BLaER1 (cell line): ENCODE measurements at regions not wholly inside any gene's neighbourhood (a gene's known extent, or its start where the extent isn't known, plus 50 kb on each side); places are given as distances from the start of the nearest gene placed in this dataset.

Source experiments
- H3K27ac ChIP-seq: shearing (Covaris generic); formaldehyde crosslinking; 2 replicates; pipeline ENCODE4 v1.8.1; 2022
- H3K27me3 ChIP-seq: shearing (Covaris generic); formaldehyde crosslinking; 2 replicates; pipeline ENCODE4 v1.8.1; 2022
- H3K36me3 ChIP-seq: shearing (Covaris generic); formaldehyde crosslinking; 2 replicates; pipeline ENCODE4 v1.8.1; 2022
- H3K4me1 ChIP-seq: shearing (Covaris generic); formaldehyde crosslinking; 2 replicates; pipeline ENCODE4 v1.8.1; 2022
- H3K4me2 ChIP-seq: shearing (Covaris generic); formaldehyde crosslinking; 2 replicates; pipeline ENCODE4 v1.8.1; 2022
- H3K4me3 ChIP-seq: shearing (Covaris generic); formaldehyde crosslinking; 2 replicates; pipeline ENCODE4 v1.8.1; 2022
- H3K9ac ChIP-seq: shearing (Covaris generic); formaldehyde crosslinking; 2 replicates; pipeline ENCODE4 v1.8.1; 2022
- H3K9me3 ChIP-seq: shearing (Covaris generic); formaldehyde crosslinking; 2 replicates; pipeline ENCODE4 v1.8.1; 2022
- H4K20me1 ChIP-seq: shearing (Covaris generic); formaldehyde crosslinking; 2 replicates; pipeline ENCODE4 v1.8.1; 2022
- Cebpa-rat ChIP-seq: shearing (Covaris generic); IDR thresholded peaks from 2 replicates; pipeline ENCODE4 v1.8.1; 2022

- Histone ChIP-seq H3K9me3 (peaks cover 24% of the 10 kb centered on the region), H3K4me3 (no peak overlapping the region), H3K27me3 (no peaks in the 10 kb centered on the region), H3K9ac (no peak overlapping the region), H3K4me2 (no peak overlapping the region), H3K4me1 (peaks cover 8% of the 10 kb centered on the region), H4K20me1 (no peaks in the 10 kb centered on the region), H3K36me3 (no peaks in the 10 kb centered on the region; the same call in 1 of the 2 replicates), H3K27ac (no peak overlapping the region)
- TF ChIP-seq Cebpa-rat = no peak
Observed at GRCh38 chr9:12961276-12961809, 186.5 kb downstream of the LURAP1L start.

GRCh38 chr9:12963537-12963936 lies 188.7 kb downstream of the LURAP1L start:
- Histone ChIP-seq H3K4me3 (no peak overlapping the region), H3K4me1 (peaks cover 8% of the 10 kb centered on the region), H3K9me3 (peaks cover 8% of the 10 kb centered on the region), H3K9ac (no peak overlapping the region), H3K36me3 (no peaks in the 10 kb centered on the region; the same call in 1 of the 2 replicates), H3K27ac (no peak overlapping the region), H3K4me2 (no peak overlapping the region; the same call in 1 of the 2 replicates), H3K27me3 (no peaks in the 10 kb centered on the region), H4K20me1 (no peaks in the 10 kb centered on the region)
- TF ChIP-seq Cebpa-rat = no peak

GRCh38 chr9:12964271-12964670 lies 189.5 kb downstream of the LURAP1L start:
- Histone ChIP-seq H3K4me2 (no peak overlapping the region), H3K9me3 (0 out of 2 replicates have a peak, but pooled peaks cover under 1% of the 10 kb centered on the region), H3K27ac (no peak overlapping the region), H3K4me1 (peaks cover 8% of the 10 kb centered on the region), H3K4me3 (no peak overlapping the region), H4K20me1 (no peaks in the 10 kb centered on the region), H3K9ac (no peak overlapping the region), H3K36me3 (no peaks in the 10 kb centered on the region), H3K27me3 (no peaks in the 10 kb centered on the region)
- TF ChIP-seq Cebpa-rat = no peak

- no peak overlapping the region for H3K9ac ChIP-seq
- H4K20me1 ChIP-seq = no peaks in the 10 kb centered on the region
- H3K36me3 ChIP-seq = no peaks in the 10 kb centered on the region
- no peak overlapping the region for H3K4me2 ChIP-seq
- H3K27me3 ChIP-seq = no peaks in the 10 kb centered on the region
- no peak overlapping the region for H3K27ac ChIP-seq
- no peak for TF ChIP-seq Cebpa-rat
- H3K4me3 ChIP-seq = no peak overlapping the region
- H3K4me1 ChIP-seq = peaks cover 8% of the 10 kb centered on the region
- H3K9me3 ChIP-seq = no peaks in the 10 kb centered on the region
Observed at GRCh38 chr9:12965303-12965702, 190.5 kb downstream of the LURAP1L start.

GRCh38 chr9:12968093-12968492 lies 193.3 kb downstream of the LURAP1L start:
- Histone ChIP-seq H3K27me3 (no peaks in the 10 kb centered on the region), H3K36me3 (no peaks in the 10 kb centered on the region), H3K9ac (no peak overlapping the region), H3K4me2 (no peak overlapping the region), H4K20me1 (no peaks in the 10 kb centered on the region), H3K9me3 (no peaks in the 10 kb centered on the region), H3K4me1 (peaks cover 24% of the 10 kb centered on the region), H3K4me3 (no peak overlapping the region), H3K27ac (no peak overlapping the region)
- no peak for TF ChIP-seq Cebpa-rat

- TF ChIP-seq Cebpa-rat = no peak
- no peaks in the 10 kb centered on the region for H4K20me1 ChIP-seq
- no peak overlapping the region for H3K4me3 ChIP-seq
- H3K36me3 ChIP-seq = no peaks in the 10 kb centered on the region
- peaks cover 36% of the 10 kb centered on the region for H3K4me1 ChIP-seq
- 0 out of 2 replicates have a peak, but pooled peaks cover 3% of the 10 kb centered on the region for H3K9me3 ChIP-seq
- peak overlapping the region; percentile 71 for H3K4me2 ChIP-seq
- no peaks in the 10 kb centered on the region for H3K27me3 ChIP-seq
- peak overlapping the region; percentile 74 for H3K27ac ChIP-seq
- H3K9ac ChIP-seq = peak overlapping the region; percentile 54
Observed at GRCh38 chr9:12972608-12973589, 198.1 kb downstream of the LURAP1L start.

GRCh38 chr9:12973710-12974109 lies 198.9 kb downstream of the LURAP1L start:
- Histone ChIP-seq H3K27me3 (no peaks in the 10 kb centered on the region), H3K4me3 (no peak overlapping the region), H4K20me1 (no peaks in the 10 kb centered on the region), H3K36me3 (no peaks in the 10 kb centered on the region), H3K4me1 (peaks cover 36% of the 10 kb centered on the region), H3K27ac (peak overlapping the region; percentile 74; the same call in 1 of the 2 replicates), H3K9me3 (0 out of 2 replicates have a peak, but pooled peaks cover 3% of the 10 kb centered on the region), H3K4me2 (peak overlapping the region; percentile 71), H3K9ac (no peak overlapping the region)
- no peak for TF ChIP-seq Cebpa-rat

GRCh38 chr9:12974671-12975070 lies 199.9 kb downstream of the LURAP1L start:
- Histone ChIP-seq H4K20me1 (no peaks in the 10 kb centered on the region), H3K27ac (no peak overlapping the region), H3K4me1 (peaks cover 36% of the 10 kb centered on the region), H3K9me3 (0 out of 2 replicates have a peak, but pooled peaks cover 3% of the 10 kb centered on the region), H3K9ac (no peak overlapping the region), H3K36me3 (no peaks in the 10 kb centered on the region), H3K4me2 (peak overlapping the region; percentile 71), H3K27me3 (no peaks in the 10 kb centered on the region), H3K4me3 (no peak overlapping the region)
- no peak for TF ChIP-seq Cebpa-rat

- no peak overlapping the region for H3K9ac ChIP-seq
- no peak overlapping the region for H3K27ac ChIP-seq
- H3K9me3 ChIP-seq = 0 out of 2 replicates have a peak, but pooled peaks cover 3% of the 10 kb centered on the region
- no peaks in the 10 kb centered on the region for H3K36me3 ChIP-seq
- no peak overlapping the region for H3K4me3 ChIP-seq
- H3K27me3 ChIP-seq = no peaks in the 10 kb centered on the region
- peaks cover 36% of the 10 kb centered on the region for H3K4me1 ChIP-seq
- no peak for TF ChIP-seq Cebpa-rat
- H3K4me2 ChIP-seq = no peak overlapping the region
- H4K20me1 ChIP-seq = no peaks in the 10 kb centered on the region
Observed at GRCh38 chr9:12975496-12975895, 200.7 kb downstream of the LURAP1L start.
